ENCODE measurements at regions not wholly inside any gene's neighbourhood (a gene's known extent, or its start where the extent isn't known, plus 50 kb on each side); places are given as distances from the start of the nearest gene placed in this dataset.

- TF ChIP-seq CTCF (IDR thresholded peaks at IDR 0.05) = no peak
- ATAC-seq (no peak), DNase-seq (no peak)
- H3K9me3 ChIP-seq = no peaks in the 10 kb centered on the region
- intact Hi-C loops (cut with DNase I, micrococcal nuclease) = no loop called here
- H3K4me3 ChIP-seq = no peak overlapping the region
- peaks cover 6% of the 10 kb centered on the region for H3K4me1 ChIP-seq (ENCODE audit: low read depth)
- no peaks in the 10 kb centered on the region for H3K36me3 ChIP-seq (ENCODE audit: low read depth)
Measured at GRCh38 chr2:57760381-57760801, 286.2 kb upstream of the VRK2 start.

GRCh38 chr2:57776916-57777315 is 269.7 kb upstream of the VRK2 start:
- H3K36me3 ChIP-seq (ENCODE audit: low read depth) = no peaks in the 10 kb centered on the region
- no peak overlapping the region for H3K4me3 ChIP-seq
- intact Hi-C loops (cut with DNase I, micrococcal nuclease) = no loop called here
- H3K9me3 ChIP-seq = no peaks in the 10 kb centered on the region
- TF ChIP-seq CTCF (IDR thresholded peaks at IDR 0.05) = no peak
- no peaks in the 10 kb centered on the region for H3K4me1 ChIP-seq (ENCODE audit: low read depth)
- no peak for ATAC-seq
- DNase-seq = no peak

GRCh38 chr2:57782587-57782986 is 264.0 kb upstream of the VRK2 start:
- no peak overlapping the region for H3K4me3 ChIP-seq
- TF ChIP-seq CTCF (IDR thresholded peaks at IDR 0.05) = no peak
- intact Hi-C loops (cut with DNase I, micrococcal nuclease) = no loop called here

GRCh38 chr2:57793310-57793709 is 253.3 kb upstream of the VRK2 start:
- no peaks in the 10 kb centered on the region for H3K9me3 ChIP-seq
- no peak overlapping the region for H3K4me3 ChIP-seq
- TF ChIP-seq CTCF (IDR thresholded peaks at IDR 0.05) = no peak
- no peaks in the 10 kb centered on the region for H3K4me1 ChIP-seq (ENCODE audit: low read depth)
- H3K36me3 ChIP-seq (ENCODE audit: low read depth) = no peaks in the 10 kb centered on the region
- peak in 1 of 3 donors; percentile 2 for DNase-seq
- ATAC-seq = no peak
- intact Hi-C loops (cut with DNase I, micrococcal nuclease) = no loop called here

More at GRCh38 chr2:57782587-57782986, 264.0 kb upstream of the VRK2 start:
- DNase-seq (no peak), ATAC-seq (no peak)
- Histone ChIP-seq H3K36me3 (ENCODE audit: low read depth) (no peaks in the 10 kb centered on the region), H3K4me1 (ENCODE audit: low read depth) (no peaks in the 10 kb centered on the region), H3K9me3 (no peaks in the 10 kb centered on the region)

- H3K36me3 ChIP-seq (ENCODE audit: low read depth) = no peaks in the 10 kb centered on the region
- TF ChIP-seq CTCF (IDR thresholded peaks at IDR 0.05) = no peak
- no peaks in the 10 kb centered on the region for H3K9me3 ChIP-seq
- H3K4me3 ChIP-seq = no peak overlapping the region
- intact Hi-C loops (cut with DNase I, micrococcal nuclease) = no loop called here
- H3K4me1 ChIP-seq (ENCODE audit: low read depth) = no peaks in the 10 kb centered on the region
- DNase-seq (no peak), ATAC-seq (no peak)
Measured at GRCh38 chr2:57796527-57796926, 250.1 kb upstream of the VRK2 start.

- H3K36me3 ChIP-seq (ENCODE audit: low read depth) = no peaks in the 10 kb centered on the region
- no peak for TF ChIP-seq CTCF (IDR thresholded peaks at IDR 0.05)
- intact Hi-C loops (cut with DNase I, micrococcal nuclease) = no loop called here
Measured at GRCh38 chr2:57798346-57798745, 248.3 kb upstream of the VRK2 start.

More at GRCh38 chr2:57798346-57798745, 248.3 kb upstream of the VRK2 start:
- DNase-seq = no peak
- no peak for ATAC-seq
- H3K4me3 ChIP-seq = no peak overlapping the region
- no peaks in the 10 kb centered on the region for H3K4me1 ChIP-seq (ENCODE audit: low read depth)
- no peaks in the 10 kb centered on the region for H3K9me3 ChIP-seq
